ENCODE measurements at regions not wholly inside any gene's neighbourhood (a gene's known extent, or its start where the extent isn't known, plus 50 kb on each side); places are given as distances from the start of the nearest gene placed in this dataset.

DNA sequence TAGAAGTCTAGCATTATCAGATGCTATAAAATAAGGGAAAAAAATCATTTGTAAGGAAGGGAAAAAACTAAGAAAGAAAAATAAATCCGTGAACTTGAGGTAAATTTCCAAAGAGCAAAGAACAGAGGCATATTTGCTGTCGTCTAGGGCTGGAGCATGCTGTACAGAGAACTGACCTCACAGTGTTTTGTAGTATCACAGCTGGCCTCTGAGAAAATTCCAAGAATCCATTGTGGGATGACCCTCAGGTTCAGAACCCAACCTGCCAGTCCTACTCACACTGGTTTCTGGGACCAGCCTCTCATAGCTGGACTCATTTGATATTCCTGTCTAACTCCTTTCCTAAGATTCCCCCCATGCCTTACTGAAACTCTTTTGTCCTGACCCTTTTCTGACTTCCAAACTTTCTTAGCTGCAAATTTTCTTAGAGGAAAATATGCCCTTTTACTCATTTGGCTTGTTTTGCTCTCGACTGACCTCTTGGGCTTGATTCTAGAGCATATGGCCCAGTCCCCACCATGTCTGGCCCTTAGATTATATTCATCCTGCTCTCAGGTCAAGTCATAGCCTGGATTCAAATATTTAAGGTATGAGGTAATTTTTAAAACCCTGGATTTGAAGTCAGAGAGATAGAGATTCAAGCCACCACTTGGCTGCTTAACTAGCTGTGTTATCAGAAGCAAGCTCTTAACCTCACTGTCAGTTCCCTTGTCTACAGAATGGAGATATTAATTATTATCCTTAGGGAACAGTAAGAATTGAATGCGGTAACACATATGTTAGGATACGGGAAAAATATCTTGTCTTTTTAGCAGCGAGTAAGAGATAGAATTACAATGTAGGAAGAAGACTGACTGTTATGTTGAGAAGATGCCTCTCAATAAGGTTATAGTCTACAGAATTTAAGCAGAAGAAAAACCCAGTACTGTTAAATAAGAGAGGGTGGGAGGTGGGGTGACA, 89.7 kb upstream of the KCNA4 start:
- intact Hi-C loops (cut with DNase I): no loop called here
- Histone ChIP-seq H3K36me3 (replicated peaks in 1 of 2; ENCODE audit: insufficient read depth in 1 of 2, low read depth in 2 of 2) (no peaks in the 10 kb centered on the region), H3K9me3 (no peaks in the 10 kb centered on the region), H3K4me1 (no peaks in the 10 kb centered on the region), H3K27ac (no peak overlapping the region), H3K4me3 (no peak overlapping the region), H3K27me3 (no peaks in the 10 kb centered on the region)
- TF ChIP-seq POLR2A (IDR thresholded peaks at IDR 0.05): no peak
- TF ChIP-seq, protein P1, sequence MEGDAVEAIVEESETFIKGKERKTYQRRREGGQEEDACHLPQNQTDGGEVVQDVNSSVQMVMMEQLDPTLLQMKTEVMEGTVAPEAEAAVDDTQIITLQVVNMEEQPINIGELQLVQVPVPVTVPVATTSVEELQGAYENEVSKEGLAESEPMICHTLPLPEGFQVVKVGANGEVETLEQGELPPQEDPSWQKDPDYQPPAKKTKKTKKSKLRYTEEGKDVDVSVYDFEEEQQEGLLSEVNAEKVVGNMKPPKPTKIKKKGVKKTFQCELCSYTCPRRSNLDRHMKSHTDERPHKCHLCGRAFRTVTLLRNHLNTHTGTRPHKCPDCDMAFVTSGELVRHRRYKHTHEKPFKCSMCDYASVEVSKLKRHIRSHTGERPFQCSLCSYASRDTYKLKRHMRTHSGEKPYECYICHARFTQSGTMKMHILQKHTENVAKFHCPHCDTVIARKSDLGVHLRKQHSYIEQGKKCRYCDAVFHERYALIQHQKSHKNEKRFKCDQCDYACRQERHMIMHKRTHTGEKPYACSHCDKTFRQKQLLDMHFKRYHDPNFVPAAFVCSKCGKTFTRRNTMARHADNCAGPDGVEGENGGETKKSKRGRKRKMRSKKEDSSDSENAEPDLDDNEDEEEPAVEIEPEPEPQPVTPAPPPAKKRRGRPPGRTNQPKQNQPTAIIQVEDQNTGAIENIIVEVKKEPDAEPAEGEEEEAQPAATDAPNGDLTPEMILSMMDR (IDR thresholded peaks at IDR 0.05): no peak
- no peak for DNase-seq
- ATAC-seq: no peak
- 43 to 59% methylated on average over 6 of the region's 6 CpGs for WGBS, 2 donors

DNA sequence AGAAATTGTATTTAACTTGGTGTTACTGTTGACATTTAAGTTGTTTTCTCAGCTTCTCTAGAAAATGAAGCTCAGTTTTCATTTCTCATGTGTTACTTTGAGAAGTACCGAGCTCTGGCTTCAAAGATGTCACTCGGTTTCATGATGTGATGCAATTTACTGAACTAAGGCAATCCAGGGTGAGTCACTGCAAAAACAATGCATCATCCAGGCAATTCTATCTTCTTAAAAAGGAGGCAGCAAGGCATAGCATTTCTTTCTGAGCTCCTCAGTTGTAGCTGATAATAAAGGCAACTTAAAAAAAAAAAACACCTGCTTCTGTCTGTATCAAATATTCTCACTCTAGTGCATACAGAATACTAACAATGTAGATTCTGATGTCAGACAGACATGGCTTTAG, 91.1 kb upstream of the KCNA4 start:
- Histone ChIP-seq H3K36me3 (replicated peaks in 1 of 2; ENCODE audit: insufficient read depth in 1 of 2, low read depth in 2 of 2) (no peaks in the 10 kb centered on the region), H3K27me3 (no peaks in the 10 kb centered on the region), H3K4me3 (no peak overlapping the region), H3K27ac (no peak overlapping the region), H3K9me3 (no peaks in the 10 kb centered on the region), H3K4me1 (no peaks in the 10 kb centered on the region)
- ATAC-seq (no peak), DNase-seq (no peak)
- WGBS, 2 donors: 81 to 85% methylated on average over 2 of the region's 2 CpGs
- intact Hi-C loops (cut with DNase I): no loop called here
- TF ChIP-seq, protein P1 (IDR thresholded peaks at IDR 0.05): no peak
- TF ChIP-seq POLR2A (IDR thresholded peaks at IDR 0.05): no peak

DNA sequence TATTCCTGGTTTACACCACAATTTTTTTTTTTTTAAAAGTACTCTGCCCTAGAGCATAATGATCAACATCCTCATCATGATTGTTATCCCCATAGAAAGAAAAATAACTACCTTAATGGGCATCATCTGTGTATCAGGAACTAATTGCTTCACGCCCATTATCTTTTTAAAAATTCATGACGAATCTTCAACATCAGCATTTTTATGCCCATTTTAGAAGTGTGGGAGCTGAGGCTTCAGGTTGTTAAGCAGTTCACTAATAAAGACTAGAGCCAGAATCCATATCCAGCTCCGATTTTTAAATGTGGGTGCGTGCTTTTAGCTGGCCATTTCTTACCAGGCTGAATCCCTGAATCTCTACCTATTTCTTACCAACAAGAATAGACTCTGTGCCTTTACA, 92.9 kb upstream of the KCNA4 start:
- DNase-seq (no peak), ATAC-seq (no peak)
- Histone ChIP-seq H3K36me3 (replicated peaks in 1 of 2; ENCODE audit: insufficient read depth in 1 of 2, low read depth in 2 of 2) (no peaks in the 10 kb centered on the region), H3K9me3 (no peaks in the 10 kb centered on the region), H3K4me3 (no peak overlapping the region), H3K27ac (no peak overlapping the region), H3K27me3 (no peaks in the 10 kb centered on the region), H3K4me1 (no peaks in the 10 kb centered on the region)
- TF ChIP-seq POLR2A (IDR thresholded peaks at IDR 0.05): no peak
- TF ChIP-seq, protein P1 (IDR thresholded peaks at IDR 0.05): no peak
- intact Hi-C loops (cut with DNase I): no loop called here
- WGBS, 2 donors: 85 to 87% methylated on average over 4 of the region's 4 CpGs

DNA sequence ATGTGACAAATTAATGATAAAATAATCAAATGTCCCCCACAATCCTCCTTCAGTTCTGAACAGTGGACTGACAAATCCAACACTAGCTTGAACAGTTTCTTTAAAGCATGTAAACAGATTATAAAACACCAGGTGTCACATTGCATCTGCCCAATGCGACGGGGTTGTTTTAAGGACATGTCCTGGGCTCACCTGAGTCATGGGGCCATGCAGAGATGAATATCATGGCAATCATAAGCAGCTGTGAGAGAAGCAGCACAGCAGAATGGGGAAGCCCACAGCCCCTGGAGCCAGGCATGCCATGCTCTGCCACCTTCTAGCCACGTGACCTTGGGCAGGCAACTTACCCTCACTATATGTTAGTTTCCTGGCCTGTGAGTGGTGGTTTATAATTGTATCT, 93.9 kb upstream of the KCNA4 start:
- WGBS, 2 donors: 62 to 79% methylated on average over 3 of the region's 3 CpGs
- no peak for ATAC-seq

More for the DNA sequence above, 93.9 kb upstream of the KCNA4 start:
- H3K36me3 ChIP-seq (replicated peaks in 1 of 2; ENCODE audit: insufficient read depth in 1 of 2, low read depth in 2 of 2): no peaks in the 10 kb centered on the region
- TF ChIP-seq POLR2A (IDR thresholded peaks at IDR 0.05): no peak
- TF ChIP-seq, protein P1 (IDR thresholded peaks at IDR 0.05): no peak
- intact Hi-C loops (cut with DNase I): no loop called here
- H3K4me3 ChIP-seq: no peak overlapping the region
- H3K4me1 ChIP-seq: no peaks in the 10 kb centered on the region
- DNase-seq: no peak
- no peak overlapping the region for H3K27ac ChIP-seq
- H3K27me3 ChIP-seq: no peaks in the 10 kb centered on the region
- no peaks in the 10 kb centered on the region for H3K9me3 ChIP-seq

Data from body of pancreas (tissue), 4 donors.